Calu3 (cell line): ENCODE measurements at regions not wholly inside any gene's neighbourhood (a gene's known extent, or its start where the extent isn't known, plus 50 kb on each side); places are given as distances from the start of the nearest gene placed in this dataset.

Source experiments
- BruUV-seq: library from RNA; stranded (reverse); fragments of 400-500 nt; replicated peaks from 2 replicates; lab custom pipeline; 2021; lab: Mats Ljungman, UMichigan
- CTCF ChIA-PET: fragments of 300-600 bp; sonication (Branson Sonifier 250); formaldehyde crosslinking; loops from one replicate; lab custom pipeline; 2022; ENCODE audit warnings: antibody characterized with exemption; lab: Charles Lee
- DNase-seq: peaks from one replicate; pipeline ENCODE4 v3.0.0; 2022
- H3K27ac Mint-ChIP-seq: one replicate; pipeline ENCODE4 v1.8.0; 2022; ENCODE audit warnings: mixed read lengths; ENCODE audit not compliant: unreplicated experiment
- H3K27me3 Mint-ChIP-seq: one replicate; pipeline ENCODE4 v1.8.0; 2022; ENCODE audit warnings: mixed read lengths; ENCODE audit not compliant: unreplicated experiment
- H3K36me3 Mint-ChIP-seq: one replicate; pipeline ENCODE4 v1.8.0; 2022; ENCODE audit warnings: mild to moderate bottlenecking, moderate library complexity, mixed read lengths; ENCODE audit not compliant: insufficient read depth, unreplicated experiment
- H3K4me1 Mint-ChIP-seq: one replicate; pipeline ENCODE4 v1.8.0; 2022; ENCODE audit warnings: mild to moderate bottlenecking, low read depth, mixed read lengths; ENCODE audit not compliant: unreplicated experiment
- H3K4me3 Mint-ChIP-seq: one replicate; pipeline ENCODE4 v1.8.0; 2022; ENCODE audit warnings: mild to moderate bottlenecking, low read depth, moderate library complexity, mixed read lengths; ENCODE audit not compliant: unreplicated experiment
- H3K9me3 Mint-ChIP-seq: one replicate; pipeline ENCODE4 v1.8.0; 2022; ENCODE audit warnings: low read depth, mixed read lengths; ENCODE audit not compliant: unreplicated experiment
- CTCF ChIP-seq: fragments of 200-600 bp; IDR thresholded peaks from one replicate; pipeline ENCODE4 v1.8.0; 2022; ENCODE audit warnings: antibody characterized with exemption; ENCODE audit not compliant: unreplicated experiment
- intact Hi-C: fragments of 100-400 bp; cut with micrococcal nuclease; formaldehyde crosslinking; loops from one replicate; pipeline ENCODE4 v1.10.0; 2022; ENCODE audit not compliant: unreplicated experiment

GRCh38 chr6:92270365-92270764, 1149.0 kb downstream of the EPHA7 start:
- no peak for TF ChIP-seq CTCF
- Mint-ChIP-seq H3K9me3 (peaks cover 14% of the 10 kb centered on the region), H3K4me3 (no peak overlapping the region), H3K4me1 (no peaks in the 10 kb centered on the region), H3K27ac (no peak overlapping the region), H3K27me3 (no peaks in the 10 kb centered on the region), H3K36me3 (no peaks in the 10 kb centered on the region)
- intact Hi-C loops, result no loop called here
- BruUV-seq, result no TSS peak
- no peak for DNase-seq
- CTCF ChIA-PET, result no interaction called here

GRCh38 chr6:92267335-92267734, 1152.0 kb downstream of the EPHA7 start:
- Mint-ChIP-seq H3K27ac (no peak overlapping the region), H3K27me3 (no peaks in the 10 kb centered on the region), H3K9me3 (peaks cover 17% of the 10 kb centered on the region), H3K4me1 (no peaks in the 10 kb centered on the region), H3K36me3 (no peaks in the 10 kb centered on the region), H3K4me3 (no peak overlapping the region)
- no peak for DNase-seq
- CTCF ChIA-PET, result no interaction called here
- intact Hi-C loops, result no loop called here
- no peak for TF ChIP-seq CTCF
- BruUV-seq, result no TSS peak

DNA sequence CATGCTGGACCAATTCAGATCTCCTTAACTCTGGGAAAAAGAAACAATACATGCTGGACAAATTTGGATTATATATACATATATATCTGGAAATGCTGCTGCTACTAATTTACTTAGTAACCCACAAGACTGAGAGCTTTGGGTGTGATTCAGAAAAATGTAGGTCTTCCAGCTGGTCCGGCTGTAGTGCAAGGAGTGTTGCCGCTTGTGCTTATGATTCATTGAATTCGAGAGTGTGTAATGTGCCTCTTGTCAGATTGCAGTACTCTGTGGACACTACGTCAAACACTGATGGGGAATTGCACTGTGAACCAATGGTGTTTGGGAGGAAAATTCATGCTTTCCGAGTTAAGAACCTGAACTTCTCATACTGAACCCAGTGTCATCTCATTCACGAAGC, 1155.5 kb downstream of the EPHA7 start:
- Mint-ChIP-seq H3K27ac (no peak overlapping the region), H3K4me1 (no peaks in the 10 kb centered on the region), H3K9me3 (peaks cover 21% of the 10 kb centered on the region), H3K4me3 (no peak overlapping the region), H3K36me3 (no peaks in the 10 kb centered on the region), H3K27me3 (no peaks in the 10 kb centered on the region)
- BruUV-seq, result no TSS peak
- DNase-seq, result no peak
- TF ChIP-seq CTCF, result no peak
- CTCF ChIA-PET, result no interaction called here
- intact Hi-C loops, result no loop called here

GRCh38 chr6:92259171-92259570, 1160.2 kb downstream of the EPHA7 start:
- Mint-ChIP-seq H3K27ac (no peak overlapping the region), H3K4me3 (no peak overlapping the region)
- BruUV-seq, result no TSS peak

More at GRCh38 chr6:92259171-92259570, 1160.2 kb downstream of the EPHA7 start:
- H3K36me3 Mint-ChIP-seq, result no peaks in the 10 kb centered on the region
- H3K27me3 Mint-ChIP-seq, result no peaks in the 10 kb centered on the region
- no peaks in the 10 kb centered on the region for H3K4me1 Mint-ChIP-seq
- intact Hi-C loops, result no loop called here
- no peak for TF ChIP-seq CTCF
- H3K9me3 Mint-ChIP-seq, result peaks cover 19% of the 10 kb centered on the region
- CTCF ChIA-PET, result no interaction called here
- no peak for DNase-seq
